ENCODE measurements at regions not wholly inside any gene's neighbourhood (a gene's known extent, or its start where the extent isn't known, plus 50 kb on each side); places are given as distances from the start of the nearest gene placed in this dataset.
"Not testable (repeated sequence)": the region's sequence is repeated elsewhere in the genome, so short reads cannot be mapped to it uniquely, and the experiment has no call there.

DNA sequence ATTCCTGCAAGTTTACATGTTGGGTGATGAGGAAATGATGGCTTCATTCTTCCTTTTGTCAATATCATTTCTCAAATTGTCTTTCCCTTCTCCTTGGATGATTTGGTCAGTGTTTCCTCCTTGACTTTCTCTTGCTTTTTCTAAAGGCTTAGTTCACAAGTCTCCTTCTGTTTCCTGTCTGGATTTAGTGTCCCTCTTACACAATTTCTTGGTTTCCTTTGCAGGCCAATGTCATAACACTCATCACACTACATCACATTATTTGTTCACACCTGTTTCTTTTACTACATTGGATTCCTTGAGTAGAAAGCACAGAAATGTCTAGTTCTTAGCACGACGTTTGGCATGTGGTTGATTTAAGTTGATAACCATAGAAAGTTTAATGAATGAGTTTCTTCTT is 490.7 kb downstream of the TDRD3 start:
- DNase-seq, result no peak

GRCh38 chr13:60881507-60881906 is 484.5 kb downstream of the TDRD3 start:
- no peak for DNase-seq

DNA sequence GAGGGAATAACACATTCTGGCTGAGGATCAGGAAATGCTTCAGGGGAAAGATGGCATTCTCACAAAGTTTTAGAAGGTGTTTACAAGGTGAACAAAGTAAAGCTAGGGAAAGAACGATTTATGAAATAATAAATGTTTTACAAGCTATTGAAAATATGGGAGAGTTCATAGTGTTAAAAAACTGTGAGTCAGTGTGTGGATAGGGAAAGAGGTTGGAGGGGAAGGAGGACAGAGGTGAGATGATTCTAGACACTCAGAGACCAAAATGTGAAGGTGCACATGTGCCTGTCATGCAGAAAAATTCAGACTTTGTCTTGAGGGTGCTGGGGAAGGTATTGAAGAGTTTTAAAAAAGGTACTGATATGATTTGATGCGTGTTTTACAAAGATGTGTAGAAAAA is 476.1 kb downstream of the TDRD3 start:
- no peak for DNase-seq

DNA sequence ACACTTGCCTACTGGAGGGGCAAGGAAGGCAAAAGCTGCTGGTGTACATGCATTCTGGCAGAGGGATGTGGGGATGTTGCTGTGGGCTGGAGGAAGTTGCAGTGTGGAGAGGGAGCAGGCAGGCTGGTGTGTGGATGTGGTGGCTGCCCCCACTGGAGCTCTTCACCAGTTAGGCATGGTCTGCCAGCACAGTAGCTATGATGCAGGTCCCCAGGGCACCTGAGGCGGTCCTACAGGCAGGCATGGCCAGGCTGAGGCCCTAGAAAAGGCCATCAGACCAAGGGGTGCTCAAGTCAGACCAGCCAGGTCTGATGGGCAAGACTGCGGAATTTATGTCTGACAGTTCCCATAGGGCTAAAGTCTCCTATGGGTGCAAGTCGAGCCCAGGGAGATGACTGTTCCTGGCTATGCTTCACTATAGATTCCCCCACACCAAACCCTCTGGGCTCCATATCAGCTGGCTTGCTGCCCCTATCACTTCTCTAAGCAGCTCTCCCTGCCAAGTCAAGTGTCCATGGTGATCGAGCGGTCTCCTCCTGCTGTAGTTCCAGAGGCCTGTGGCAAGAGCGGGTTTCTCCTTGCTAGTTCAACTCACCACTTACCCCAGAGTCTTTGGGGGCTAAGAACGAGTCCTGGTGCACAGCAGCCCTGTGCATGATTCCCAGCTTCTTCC is 473.1 kb downstream of the TDRD3 start:
- no peak for DNase-seq

GRCh38 chr13:60869225-60869624 is 472.2 kb downstream of the TDRD3 start:
- DNase-seq, result no peak

DNA sequence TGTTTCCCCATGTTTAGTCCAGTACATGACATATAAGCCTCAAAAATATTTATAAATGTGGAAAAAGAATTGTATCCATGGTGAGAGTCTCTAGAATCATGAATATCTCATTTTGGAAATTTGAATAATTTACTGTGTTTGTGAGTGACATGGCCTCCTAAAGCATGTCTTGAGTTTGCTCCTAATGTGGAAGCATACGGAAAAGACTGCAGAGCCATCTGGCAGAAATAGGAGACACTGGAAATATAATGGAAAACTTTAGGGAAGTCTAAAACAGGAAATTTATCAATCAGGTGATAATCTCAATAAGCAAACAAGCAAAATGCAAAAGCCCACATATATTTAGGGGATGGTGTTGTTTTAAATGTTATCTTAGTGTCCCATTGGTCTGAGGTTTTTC is 465.0 kb downstream of the TDRD3 start:
- no peak for DNase-seq

GRCh38 chr13:60857698-60858097 is 460.7 kb downstream of the TDRD3 start:
- DNase-seq, result no peak

- DNase-seq, result no peak
Measured at GRCh38 chr13:60852886-60853285, 455.9 kb downstream of the TDRD3 start.

DNA sequence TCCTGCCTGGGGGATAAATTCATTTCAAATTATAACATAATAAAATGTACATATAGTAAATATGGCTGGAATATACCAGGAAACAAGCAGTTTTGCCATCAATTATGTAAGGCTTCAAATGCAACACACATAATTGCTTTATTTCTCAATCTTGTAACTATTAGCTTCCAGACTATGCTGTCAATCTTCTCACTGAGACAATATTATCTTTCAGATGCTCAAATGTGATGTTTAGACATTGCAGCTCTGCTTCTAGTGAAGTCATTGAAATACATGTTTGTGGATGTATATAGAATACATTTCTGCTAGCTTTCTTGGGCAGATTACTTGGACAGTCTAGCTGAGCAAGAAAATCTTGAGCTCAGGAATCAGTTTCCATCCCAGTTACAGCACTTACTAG is 454.4 kb downstream of the TDRD3 start:
- DNase-seq, result no peak

DNA sequence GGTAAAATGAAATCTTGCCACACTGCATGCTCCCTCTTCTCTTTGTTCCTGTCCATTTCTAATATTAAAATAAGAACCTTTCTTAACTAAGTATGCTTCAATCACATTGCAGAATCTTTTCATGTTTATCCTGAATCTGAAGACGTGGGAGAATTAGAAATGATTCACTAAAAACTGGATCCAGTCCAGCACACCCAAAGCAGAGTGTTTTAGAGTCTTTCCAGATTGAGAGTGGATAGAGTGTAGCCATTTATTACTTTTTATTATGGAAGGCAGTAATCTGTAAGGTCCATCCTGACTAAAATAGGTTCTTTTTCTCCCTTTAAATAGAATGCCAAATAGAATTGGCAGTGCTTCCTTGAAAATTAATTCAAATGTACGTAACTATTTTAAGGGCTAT is 453.5 kb downstream of the TDRD3 start:
- no peak for DNase-seq

DNA sequence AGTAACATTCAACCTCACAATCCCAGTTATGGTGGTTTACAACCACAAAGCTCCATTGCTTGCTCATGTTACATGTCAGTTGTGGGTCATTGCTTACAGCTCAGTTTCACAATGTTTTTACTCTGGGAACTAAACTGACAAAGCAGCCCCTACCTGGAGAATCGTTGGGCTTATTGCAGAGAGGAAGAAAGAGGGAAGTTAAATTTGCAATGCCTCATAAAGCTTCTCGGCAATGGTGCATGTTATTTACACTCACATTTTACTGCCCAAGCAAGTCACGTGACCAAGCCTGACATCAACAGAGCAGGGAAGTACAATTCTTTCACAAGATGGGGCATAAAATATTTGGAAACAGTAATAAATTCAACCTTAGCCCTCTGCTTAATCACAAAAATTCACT is 441.6 kb downstream of the TDRD3 start:
- no peak for DNase-seq

- no peak for DNase-seq
Measured at GRCh38 chr13:60837806-60838205, 440.8 kb downstream of the TDRD3 start.

GRCh38 chr13:60836821-60837220 is 439.8 kb downstream of the TDRD3 start:
- no peak for DNase-seq

DNA sequence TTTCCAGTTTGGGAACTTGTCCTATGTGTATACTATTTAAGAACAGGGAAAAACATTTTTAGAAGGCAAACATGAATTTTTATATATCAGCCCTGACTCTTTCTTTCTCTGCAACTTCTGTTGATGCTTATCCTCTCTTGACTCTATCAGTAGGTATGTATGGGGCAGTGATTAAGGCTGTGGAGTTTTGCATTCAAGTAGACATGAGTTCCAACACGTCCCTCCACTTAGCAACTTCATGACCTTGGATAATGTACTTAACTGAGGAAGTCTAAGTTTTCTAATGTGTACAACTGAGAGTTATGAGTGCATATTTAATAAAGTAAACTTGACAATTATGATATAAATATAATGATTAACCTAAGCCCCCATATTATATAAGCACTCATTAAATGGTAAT is 414.6 kb downstream of the TDRD3 start:
- DNase-seq, result no peak

- not testable (repeated sequence) for DNase-seq
Measured at GRCh38 chr13:60805640-60806039, 408.6 kb downstream of the TDRD3 start.

DNA sequence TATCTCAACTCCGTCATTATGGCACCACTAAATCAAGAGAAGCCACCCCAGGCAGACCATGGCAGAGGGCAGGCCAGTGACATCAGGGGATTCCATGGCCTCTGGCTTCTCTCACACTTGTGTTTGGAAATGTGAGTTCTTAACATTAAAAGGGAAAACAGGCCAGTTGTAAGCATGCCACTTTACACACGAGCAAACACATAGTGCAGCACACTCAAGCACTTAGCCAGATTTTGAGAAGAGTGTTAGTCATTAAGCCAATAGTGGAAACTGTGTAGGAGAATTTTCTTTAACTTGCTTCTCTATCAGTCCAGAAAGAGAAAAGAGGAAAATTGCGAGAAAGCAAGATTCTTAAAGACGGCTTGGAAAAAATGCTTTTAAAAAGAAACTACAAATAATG is 401.5 kb downstream of the TDRD3 start:
- DNase-seq, result no peak

DNA sequence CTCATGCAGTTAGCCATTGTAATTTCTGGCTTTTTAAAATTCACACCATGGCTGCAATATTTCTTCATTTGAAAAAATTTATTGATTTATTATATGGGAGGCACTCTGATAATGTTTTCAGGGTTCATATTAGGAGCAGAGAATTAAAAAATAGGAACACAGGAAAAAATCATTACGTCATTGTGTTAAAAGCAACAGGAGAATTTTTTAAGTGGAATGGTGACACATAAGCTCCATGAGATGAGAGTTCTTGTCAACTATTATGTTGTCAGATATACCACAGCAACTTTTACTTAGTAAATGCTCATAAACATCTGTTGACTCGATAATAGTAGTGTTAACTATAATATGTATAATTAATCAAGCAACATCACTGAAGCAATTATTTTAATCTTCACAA is 400.1 kb downstream of the TDRD3 start:
- no peak for DNase-seq

- no peak for DNase-seq
Measured at GRCh38 chr13:60794751-60795150, 397.7 kb downstream of the TDRD3 start.

DNA sequence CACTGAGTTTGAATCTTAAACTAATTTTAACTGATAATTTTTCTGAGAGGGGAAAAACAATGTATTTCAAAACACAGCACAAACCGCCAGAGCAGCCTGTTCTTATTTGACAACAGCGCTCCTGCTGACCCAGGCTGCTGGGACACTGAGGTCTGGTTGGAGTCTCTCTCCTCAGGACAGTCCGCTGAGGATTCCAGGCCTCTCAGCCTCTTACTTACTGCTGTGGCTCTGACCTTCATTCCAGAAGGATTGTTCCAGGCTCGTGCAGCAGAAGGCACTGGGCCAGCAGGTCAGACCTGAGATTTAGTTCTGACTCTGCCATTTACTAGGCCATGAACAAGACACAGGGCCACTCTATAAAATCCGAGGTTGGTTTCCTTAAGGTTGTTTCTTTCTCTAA is 393.6 kb downstream of the TDRD3 start:
- no peak for DNase-seq

DNA sequence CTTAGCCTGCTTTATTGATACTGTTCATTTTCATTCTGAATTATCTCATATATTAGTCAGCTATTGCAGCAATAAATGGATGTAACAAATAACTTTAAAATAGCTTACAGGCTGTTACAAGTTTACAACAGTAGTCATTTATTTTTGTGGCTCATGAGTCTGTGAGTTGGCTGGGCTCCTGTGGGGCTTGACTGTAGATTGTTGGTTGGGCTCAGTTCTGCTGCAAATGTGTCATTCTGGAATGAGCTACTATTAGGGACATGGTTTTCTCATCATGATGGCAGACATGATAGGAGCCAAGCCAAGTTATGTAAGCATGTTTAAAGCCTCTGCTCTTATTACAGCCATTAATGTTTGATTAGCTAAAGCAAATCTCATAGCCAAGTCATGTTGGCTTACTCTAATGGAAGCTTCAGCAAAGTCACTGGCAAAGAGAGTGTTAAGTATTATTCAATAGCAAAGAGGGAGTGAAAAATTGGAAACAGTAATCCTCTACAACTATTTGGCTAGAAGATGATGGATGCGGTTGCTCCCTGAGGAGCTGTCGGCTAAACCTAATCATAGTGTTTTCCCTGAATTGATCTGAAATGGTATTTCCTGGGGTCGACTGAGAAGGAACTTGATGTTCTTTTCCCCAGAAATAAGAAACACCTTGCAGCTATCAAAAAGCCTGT is 391.3 kb downstream of the TDRD3 start:
- no peak for DNase-seq

- no peak for DNase-seq
Measured at GRCh38 chr13:60787083-60787482, 390.1 kb downstream of the TDRD3 start.

- no peak for DNase-seq
Measured at GRCh38 chr13:60772726-60773125, 375.7 kb downstream of the TDRD3 start.

DNA sequence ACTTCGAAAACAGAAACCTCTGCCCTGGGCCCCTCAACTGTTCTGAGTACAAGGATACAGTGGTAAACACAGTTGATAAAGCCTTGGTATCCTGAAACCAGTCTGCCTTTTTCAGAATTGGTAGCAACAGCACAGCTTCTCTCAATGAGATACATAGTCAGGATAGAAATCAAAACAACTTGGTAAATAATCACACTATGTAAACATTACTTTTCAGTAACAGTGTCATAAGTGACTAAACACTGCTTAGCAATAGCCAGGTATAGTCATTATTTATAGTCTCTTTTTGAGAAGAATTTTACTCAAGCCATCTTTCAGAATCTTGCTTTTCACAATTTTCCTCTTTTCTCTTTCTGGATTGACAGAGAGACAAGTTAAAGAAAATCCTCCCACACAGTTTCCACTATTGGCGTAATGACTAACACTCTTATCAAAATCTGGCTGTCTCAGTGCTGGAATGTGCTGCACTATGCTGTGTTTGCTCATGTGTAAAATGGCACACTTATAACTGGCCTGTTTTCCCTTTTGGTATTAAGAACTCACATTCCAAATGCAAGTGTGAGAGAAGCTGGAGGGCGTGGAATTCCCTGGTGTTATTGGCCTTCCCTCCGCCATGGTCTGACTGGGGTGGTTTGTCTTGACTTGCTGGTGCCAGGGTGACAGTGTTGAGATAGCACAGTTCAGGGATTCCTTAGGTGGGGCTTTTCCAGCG is 368.8 kb downstream of the TDRD3 start:
- no peak for DNase-seq

- peak; percentile 15 for DNase-seq
Measured at GRCh38 chr13:60759499-60759898, 362.5 kb downstream of the TDRD3 start.
